Progenitor cell of endocrine pancreas (in vitro differentiated cells): ENCODE measurements at regions not wholly inside any gene's neighbourhood (a gene's known extent, or its start where the extent isn't known, plus 50 kb on each side); places are given as distances from the start of the nearest gene placed in this dataset.

Source experiments
- DNase-seq: peaks from one replicate; pipeline ENCODE4 v3.0.0; 2021; ENCODE audit warnings: low spot score; ENCODE audit not compliant: unreplicated experiment
- H3K27ac Mint-ChIP-seq: 2 replicates; pipeline ENCODE4 v1.8.0; 2021; ENCODE audit warnings: mild to moderate bottlenecking, moderate library complexity, mixed read lengths
- H3K27me3 Mint-ChIP-seq: 2 replicates; pipeline ENCODE4 v1.8.0; 2021; ENCODE audit warnings: mixed read lengths
- H3K36me3 Mint-ChIP-seq: 2 replicates; pipeline ENCODE4 v1.8.0; 2022; ENCODE audit warnings: mixed read lengths; ENCODE audit not compliant: insufficient read depth
- H3K4me1 Mint-ChIP-seq: 2 replicates; pipeline ENCODE4 v1.8.0; 2021; ENCODE audit warnings: low read depth, mixed read lengths
- H3K4me3 Mint-ChIP-seq: 2 replicates; pipeline ENCODE4 v1.8.0; 2021; ENCODE audit warnings: low read depth, mild to moderate bottlenecking, moderate library complexity, mixed read lengths
- H3K9me3 Mint-ChIP-seq: 2 replicates; pipeline ENCODE4 v1.8.0; 2021; ENCODE audit warnings: low read depth, mixed read lengths
- TF ChIP-seq, protein P1 (sequence below): fragments of 200-600 bp; sonication (generic); IDR thresholded peaks from one replicate; pipeline ENCODE4 v1.5.0; 2021; ENCODE audit warnings: antibody characterized with exemption, mild to moderate bottlenecking; ENCODE audit not compliant: unreplicated experiment

- H3K9me3 Mint-ChIP-seq, result peaks cover 12% of the 10 kb centered on the region
- no peak overlapping the region for H3K27ac Mint-ChIP-seq
- no peaks in the 10 kb centered on the region for H3K4me1 Mint-ChIP-seq
- H3K27me3 Mint-ChIP-seq, result no peaks in the 10 kb centered on the region
- H3K36me3 Mint-ChIP-seq, result no peaks in the 10 kb centered on the region
- TF ChIP-seq, protein P1, sequence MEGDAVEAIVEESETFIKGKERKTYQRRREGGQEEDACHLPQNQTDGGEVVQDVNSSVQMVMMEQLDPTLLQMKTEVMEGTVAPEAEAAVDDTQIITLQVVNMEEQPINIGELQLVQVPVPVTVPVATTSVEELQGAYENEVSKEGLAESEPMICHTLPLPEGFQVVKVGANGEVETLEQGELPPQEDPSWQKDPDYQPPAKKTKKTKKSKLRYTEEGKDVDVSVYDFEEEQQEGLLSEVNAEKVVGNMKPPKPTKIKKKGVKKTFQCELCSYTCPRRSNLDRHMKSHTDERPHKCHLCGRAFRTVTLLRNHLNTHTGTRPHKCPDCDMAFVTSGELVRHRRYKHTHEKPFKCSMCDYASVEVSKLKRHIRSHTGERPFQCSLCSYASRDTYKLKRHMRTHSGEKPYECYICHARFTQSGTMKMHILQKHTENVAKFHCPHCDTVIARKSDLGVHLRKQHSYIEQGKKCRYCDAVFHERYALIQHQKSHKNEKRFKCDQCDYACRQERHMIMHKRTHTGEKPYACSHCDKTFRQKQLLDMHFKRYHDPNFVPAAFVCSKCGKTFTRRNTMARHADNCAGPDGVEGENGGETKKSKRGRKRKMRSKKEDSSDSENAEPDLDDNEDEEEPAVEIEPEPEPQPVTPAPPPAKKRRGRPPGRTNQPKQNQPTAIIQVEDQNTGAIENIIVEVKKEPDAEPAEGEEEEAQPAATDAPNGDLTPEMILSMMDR, result no peak
- no peak overlapping the region for H3K4me3 Mint-ChIP-seq
- DNase-seq, result no peak
Observed at GRCh38 chr2:151071906-151072305, 189.8 kb downstream of the RBM43 start.

DNA sequence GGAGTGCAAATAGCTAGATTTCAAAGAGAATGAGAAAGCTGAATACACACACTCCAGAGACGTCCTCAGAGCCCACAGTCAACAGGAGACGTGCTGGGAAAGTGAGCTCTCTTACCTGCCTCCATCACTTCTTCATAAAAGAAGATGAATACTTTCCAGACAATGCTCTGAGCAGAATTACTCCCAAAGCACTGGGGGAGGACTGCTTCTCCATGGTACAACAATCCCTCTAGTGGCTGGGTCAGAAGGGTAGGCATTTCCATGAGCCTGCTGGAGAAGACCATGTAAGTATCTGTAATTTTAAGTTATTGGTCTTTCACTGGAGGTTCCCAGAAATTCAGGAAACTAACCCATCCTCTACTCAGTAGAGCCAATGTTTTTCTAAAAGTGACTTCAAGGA is 190.3 kb downstream of the RBM43 start:
- no peak for DNase-seq
- H3K27me3 Mint-ChIP-seq, result no peaks in the 10 kb centered on the region
- peaks cover 12% of the 10 kb centered on the region for H3K9me3 Mint-ChIP-seq
- no peak overlapping the region for H3K4me3 Mint-ChIP-seq
- TF ChIP-seq, protein P1, result peak; percentile 40
- peak overlapping the region; percentile 4 for H3K27ac Mint-ChIP-seq
- no peaks in the 10 kb centered on the region for H3K36me3 Mint-ChIP-seq
- H3K4me1 Mint-ChIP-seq, result no peaks in the 10 kb centered on the region

- no peaks in the 10 kb centered on the region for H3K4me1 Mint-ChIP-seq
- no peak for DNase-seq
- H3K9me3 Mint-ChIP-seq, result peaks cover 7% of the 10 kb centered on the region
- H3K4me3 Mint-ChIP-seq, result no peak overlapping the region
- TF ChIP-seq, protein P1, result no peak
- no peaks in the 10 kb centered on the region for H3K27me3 Mint-ChIP-seq
- H3K36me3 Mint-ChIP-seq, result no peaks in the 10 kb centered on the region
- no peak overlapping the region for H3K27ac Mint-ChIP-seq
Observed at GRCh38 chr2:151070253-151070652, 191.4 kb downstream of the RBM43 start.

DNA sequence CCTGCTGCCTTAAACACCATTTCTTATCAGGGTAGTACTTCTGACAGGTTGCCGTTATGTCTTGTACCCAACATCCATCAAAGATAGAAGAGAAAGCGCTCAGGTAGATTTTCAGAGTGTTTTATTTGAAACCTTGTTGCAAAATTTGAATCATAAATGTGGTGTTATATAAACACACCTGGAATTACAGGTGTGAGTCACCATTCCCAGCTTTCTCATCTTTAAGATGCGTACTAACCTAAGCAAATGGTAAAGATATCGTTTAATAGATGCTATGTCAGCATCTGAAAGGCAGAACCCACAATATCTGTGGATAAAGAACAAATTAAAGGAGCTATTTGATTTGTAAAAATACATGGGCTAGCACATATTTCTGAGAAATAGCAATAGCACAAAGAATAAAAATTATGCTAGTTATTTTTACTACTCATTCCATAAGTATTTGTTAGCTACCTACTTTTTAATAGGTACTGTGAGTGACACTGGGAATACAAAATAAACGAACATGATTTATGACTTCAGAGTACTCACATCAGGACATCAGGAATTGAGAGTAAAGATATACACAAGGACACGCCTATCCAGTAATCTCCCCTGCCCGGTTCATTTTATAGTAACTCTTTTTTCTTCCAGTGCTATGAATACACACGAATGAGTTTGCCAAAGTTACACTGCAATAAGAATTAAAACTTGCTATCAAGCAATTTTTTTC is 193.8 kb downstream of the RBM43 start:
- Mint-ChIP-seq H3K36me3 (no peaks in the 10 kb centered on the region), H3K4me1 (no peaks in the 10 kb centered on the region), H3K4me3 (no peak overlapping the region), H3K9me3 (no peaks in the 10 kb centered on the region), H3K27me3 (no peaks in the 10 kb centered on the region), H3K27ac (no peak overlapping the region)
- no peak for DNase-seq
- TF ChIP-seq, protein P1, result no peak

DNA sequence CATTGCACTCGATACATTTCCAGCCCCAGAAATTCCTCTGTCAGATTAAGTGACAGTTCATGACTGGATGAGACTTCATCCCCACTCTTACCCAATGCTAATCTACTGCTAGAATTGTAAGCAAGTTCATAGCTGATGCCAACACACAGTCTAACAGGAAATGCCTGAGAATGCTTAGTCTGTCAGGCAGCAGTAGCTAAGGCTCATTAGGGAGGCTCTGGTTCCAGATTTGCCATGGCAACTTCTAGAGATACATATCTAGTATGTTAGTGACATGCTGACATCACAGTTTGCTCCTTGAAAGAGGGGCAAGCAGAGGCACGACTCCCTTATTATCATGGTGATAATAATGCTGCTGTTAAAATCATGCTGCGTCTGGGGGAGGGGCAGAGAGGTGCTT is 198.4 kb downstream of the RBM43 start:
- no peak overlapping the region for H3K27ac Mint-ChIP-seq

More for the DNA sequence above, 198.4 kb downstream of the RBM43 start:
- H3K36me3 Mint-ChIP-seq, result no peaks in the 10 kb centered on the region
- H3K4me1 Mint-ChIP-seq, result no peaks in the 10 kb centered on the region
- H3K9me3 Mint-ChIP-seq, result no peaks in the 10 kb centered on the region
- no peak overlapping the region for H3K4me3 Mint-ChIP-seq
- TF ChIP-seq, protein P1, result no peak
- H3K27me3 Mint-ChIP-seq, result no peaks in the 10 kb centered on the region
- no peak for DNase-seq
